NCI-H748 (cell line): ENCODE measurements at regions not wholly inside any gene's neighbourhood (a gene's known extent, or its start where the extent isn't known, plus 50 kb on each side); places are given as distances from the start of the nearest gene placed in this dataset.
"Not testable (repeated sequence)": the region's sequence is repeated elsewhere in the genome, so short reads cannot be mapped to it uniquely, and the experiment has no call there.

Source experiments
- DNase-seq: peaks from one replicate; lab custom pipeline; 2025; ENCODE audit not compliant: unreplicated experiment; lab: John Stamatoyannopoulos, UW

GRCh38 chr3:635393-635792, 438.8 kb downstream of the CHL1 start:
- no peak for DNase-seq

- no peak for DNase-seq
Observed at GRCh38 chr3:643376-643775, 446.8 kb downstream of the CHL1 start.

- no peak for DNase-seq
Observed at GRCh38 chr3:655824-656223, 437.0 kb upstream of the CNTN6 start.

- no peak for DNase-seq
Observed at GRCh38 chr3:661356-661755, 431.5 kb upstream of the CNTN6 start.

GRCh38 chr3:674116-674515, 418.7 kb upstream of the CNTN6 start:
- no peak for DNase-seq

GRCh38 chr3:675846-676245, 417.0 kb upstream of the CNTN6 start:
- no peak for DNase-seq

GRCh38 chr3:683770-684169, 409.1 kb upstream of the CNTN6 start:
- no peak for DNase-seq

- DNase-seq = no peak
Observed at GRCh38 chr3:690770-691169, 402.1 kb upstream of the CNTN6 start.

GRCh38 chr3:700514-700913, 392.3 kb upstream of the CNTN6 start:
- DNase-seq = no peak

- no peak for DNase-seq
Observed at GRCh38 chr3:707041-707440, 385.8 kb upstream of the CNTN6 start.

GRCh38 chr3:713006-713621, 379.7 kb upstream of the CNTN6 start:
- DNase-seq = no peak

GRCh38 chr3:713947-714620, 378.7 kb upstream of the CNTN6 start:
- no peak for DNase-seq

GRCh38 chr3:721086-721485, 371.7 kb upstream of the CNTN6 start:
- DNase-seq = no peak

GRCh38 chr3:732326-732928, 360.4 kb upstream of the CNTN6 start:
- DNase-seq = no peak

- DNase-seq = no peak
Observed at GRCh38 chr3:733313-733712, 359.5 kb upstream of the CNTN6 start.

GRCh38 chr3:757711-758110, 335.1 kb upstream of the CNTN6 start:
- DNase-seq = no peak

GRCh38 chr3:759106-759505, 333.7 kb upstream of the CNTN6 start:
- no peak for DNase-seq

GRCh38 chr3:773433-773832, 319.4 kb upstream of the CNTN6 start:
- DNase-seq = not testable (repeated sequence)

GRCh38 chr3:775178-775880, 317.5 kb upstream of the CNTN6 start:
- no peak for DNase-seq

- no peak for DNase-seq
Observed at GRCh38 chr3:780505-780904, 312.3 kb upstream of the CNTN6 start.

GRCh38 chr3:791442-791841, 301.4 kb upstream of the CNTN6 start:
- no peak for DNase-seq

GRCh38 chr3:792630-793029, 300.2 kb upstream of the CNTN6 start:
- peak; percentile 20 for DNase-seq
